BE2C (cell line): ENCODE measurements at regions not wholly inside any gene's neighbourhood (a gene's known extent, or its start where the extent isn't known, plus 50 kb on each side); places are given as distances from the start of the nearest gene placed in this dataset.

ENCODE experiments used
- DNase-seq: peaks from one replicate; pipeline ENCODE4 v3.0.0-alpha.2; 2020
- H3K27me3 ChIP-seq: fragments of 250-450 bp; sonication (Bioruptor Pico); 2 replicates; pipeline ENCODE4 v1.5.1; 2020; ENCODE audit warnings: mild to moderate bottlenecking
- H3K36me3 ChIP-seq: fragments of 250-450 bp; sonication (Bioruptor Pico); 2 replicates; pipeline ENCODE4 v1.5.1; 2020; ENCODE audit warnings: mild to moderate bottlenecking
- H3K4me1 ChIP-seq: fragments of 250-450 bp; sonication (Bioruptor Pico); 2 replicates; pipeline ENCODE4 v1.5.1; 2020
- H3K4me3 ChIP-seq: 2 replicates; pipeline ENCODE4 v1.5.1; 2011; ENCODE audit warnings: low read depth, low read length
- H3K9me3 ChIP-seq: fragments of 250-450 bp; sonication (Bioruptor Pico); 2 replicates; pipeline ENCODE4 v1.5.1; 2020
- TF ChIP-seq, protein P1 (sequence below): IDR thresholded peaks from 2 replicates; pipeline ENCODE4 v1.5.1; 2012; ENCODE audit warnings: mild to moderate bottlenecking, low read depth, low read length

DNA sequence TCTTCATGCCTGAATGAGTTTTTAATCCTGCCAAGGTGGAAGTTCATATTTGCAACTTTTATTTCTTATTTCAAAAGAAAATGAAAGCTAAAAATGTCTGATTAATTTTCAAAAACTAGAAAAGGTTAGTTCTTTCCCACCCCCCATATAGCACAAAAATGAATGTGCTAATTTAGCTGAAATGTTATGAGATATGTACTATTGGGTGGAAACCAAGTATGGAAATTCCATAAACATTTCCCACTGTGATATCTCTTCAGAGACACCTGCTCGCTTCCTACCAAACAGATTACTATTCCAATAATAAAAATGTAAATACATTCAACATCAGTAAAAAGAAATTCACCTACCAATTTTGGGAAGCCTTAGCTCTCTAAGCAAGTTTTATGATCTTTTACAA lies 678.6 kb upstream of the ID4 start:
- TF ChIP-seq, protein P1, sequence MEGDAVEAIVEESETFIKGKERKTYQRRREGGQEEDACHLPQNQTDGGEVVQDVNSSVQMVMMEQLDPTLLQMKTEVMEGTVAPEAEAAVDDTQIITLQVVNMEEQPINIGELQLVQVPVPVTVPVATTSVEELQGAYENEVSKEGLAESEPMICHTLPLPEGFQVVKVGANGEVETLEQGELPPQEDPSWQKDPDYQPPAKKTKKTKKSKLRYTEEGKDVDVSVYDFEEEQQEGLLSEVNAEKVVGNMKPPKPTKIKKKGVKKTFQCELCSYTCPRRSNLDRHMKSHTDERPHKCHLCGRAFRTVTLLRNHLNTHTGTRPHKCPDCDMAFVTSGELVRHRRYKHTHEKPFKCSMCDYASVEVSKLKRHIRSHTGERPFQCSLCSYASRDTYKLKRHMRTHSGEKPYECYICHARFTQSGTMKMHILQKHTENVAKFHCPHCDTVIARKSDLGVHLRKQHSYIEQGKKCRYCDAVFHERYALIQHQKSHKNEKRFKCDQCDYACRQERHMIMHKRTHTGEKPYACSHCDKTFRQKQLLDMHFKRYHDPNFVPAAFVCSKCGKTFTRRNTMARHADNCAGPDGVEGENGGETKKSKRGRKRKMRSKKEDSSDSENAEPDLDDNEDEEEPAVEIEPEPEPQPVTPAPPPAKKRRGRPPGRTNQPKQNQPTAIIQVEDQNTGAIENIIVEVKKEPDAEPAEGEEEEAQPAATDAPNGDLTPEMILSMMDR = no peak
- H3K27me3 ChIP-seq = no peaks in the 10 kb centered on the region
- H3K36me3 ChIP-seq = no peaks in the 10 kb centered on the region

DNA sequence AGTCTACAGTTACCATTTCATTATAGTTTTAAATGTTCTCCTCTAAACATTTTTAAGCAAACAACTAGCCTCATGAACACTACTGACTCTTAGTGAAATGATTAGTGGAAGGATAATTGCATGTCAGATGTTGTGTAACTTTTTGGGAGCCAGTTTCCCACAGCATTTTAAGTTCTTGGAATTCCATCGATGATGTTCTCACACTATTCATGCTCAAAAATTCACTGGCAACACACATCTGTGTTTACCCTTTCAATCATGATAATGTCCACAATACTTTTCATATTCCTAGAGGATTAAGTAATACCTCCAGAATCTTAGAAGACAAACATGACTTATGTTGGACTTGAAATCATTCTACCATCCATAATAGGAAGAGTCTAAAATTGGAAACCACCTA lies 678.1 kb upstream of the ID4 start:
- DNase-seq = no peak
- TF ChIP-seq, protein P1 = no peak
- no peaks in the 10 kb centered on the region for H3K4me1 ChIP-seq

More for the DNA sequence above, 678.6 kb upstream of the ID4 start:
- H3K4me1 ChIP-seq = no peaks in the 10 kb centered on the region
- no peak overlapping the region for H3K4me3 ChIP-seq
- DNase-seq = no peak
- H3K9me3 ChIP-seq = no peaks in the 10 kb centered on the region; the same call in 1 of the 2 replicates

DNA sequence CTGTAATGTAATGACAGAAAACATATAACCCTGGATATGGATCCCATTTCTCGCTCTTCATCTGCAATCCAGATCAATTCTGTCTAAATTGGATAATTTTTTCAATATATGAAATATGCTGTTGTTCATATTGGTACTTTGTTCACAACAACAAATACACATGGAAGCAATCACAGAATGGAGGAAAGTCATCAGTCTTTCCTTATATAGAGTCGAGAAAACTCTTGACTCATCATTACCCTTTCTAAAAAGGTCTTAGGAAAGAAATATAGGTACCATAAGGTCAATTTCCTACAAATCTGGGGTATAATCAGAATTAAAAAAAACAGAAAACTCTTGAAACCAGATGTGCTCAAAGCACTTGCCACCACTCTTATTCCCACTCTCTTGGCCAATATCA lies 677.6 kb upstream of the ID4 start:
- H3K36me3 ChIP-seq = no peaks in the 10 kb centered on the region
- no peak for DNase-seq
- TF ChIP-seq, protein P1 = no peak
- H3K4me3 ChIP-seq = no peak overlapping the region
- H3K27me3 ChIP-seq = no peaks in the 10 kb centered on the region
- no peaks in the 10 kb centered on the region for H3K4me1 ChIP-seq
- no peaks in the 10 kb centered on the region; the same call in 1 of the 2 replicates for H3K9me3 ChIP-seq

More for the DNA sequence above, 678.1 kb upstream of the ID4 start:
- Histone ChIP-seq H3K27me3 (no peaks in the 10 kb centered on the region), H3K36me3 (no peaks in the 10 kb centered on the region), H3K4me3 (no peak overlapping the region), H3K9me3 (no peaks in the 10 kb centered on the region; the same call in 1 of the 2 replicates)

DNA sequence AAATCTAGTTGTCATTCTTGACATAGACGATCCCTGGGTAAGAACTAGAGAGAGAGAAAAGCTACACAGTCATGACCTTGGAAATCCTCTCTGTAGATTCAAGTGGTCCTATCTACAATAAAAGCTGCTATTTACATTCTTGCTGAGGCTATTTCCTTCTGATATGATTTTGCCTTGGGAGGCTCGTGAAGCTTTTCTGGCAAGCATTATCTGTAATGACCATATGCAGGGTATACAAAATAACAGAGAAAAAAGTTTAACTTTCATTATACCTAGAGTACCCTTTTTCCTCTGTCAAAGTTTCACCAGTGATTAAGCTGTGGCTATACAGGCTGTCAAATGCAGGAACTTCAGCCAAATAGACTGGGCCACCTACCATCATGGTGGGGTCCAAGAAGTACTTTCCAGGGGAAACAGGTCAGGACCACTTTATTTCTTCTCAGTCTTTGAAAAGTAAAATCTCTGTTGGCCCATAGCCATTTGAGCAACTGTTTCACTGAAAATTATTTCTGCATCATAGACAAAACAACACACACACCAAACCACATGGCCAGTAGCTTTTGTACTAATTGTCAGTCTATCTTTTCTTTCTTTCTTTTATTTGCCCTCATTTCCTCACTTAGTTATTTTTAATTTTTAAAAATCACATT lies 677.0 kb upstream of the ID4 start:
- TF ChIP-seq, protein P1 = no peak
- no peaks in the 10 kb centered on the region for H3K36me3 ChIP-seq

DNA sequence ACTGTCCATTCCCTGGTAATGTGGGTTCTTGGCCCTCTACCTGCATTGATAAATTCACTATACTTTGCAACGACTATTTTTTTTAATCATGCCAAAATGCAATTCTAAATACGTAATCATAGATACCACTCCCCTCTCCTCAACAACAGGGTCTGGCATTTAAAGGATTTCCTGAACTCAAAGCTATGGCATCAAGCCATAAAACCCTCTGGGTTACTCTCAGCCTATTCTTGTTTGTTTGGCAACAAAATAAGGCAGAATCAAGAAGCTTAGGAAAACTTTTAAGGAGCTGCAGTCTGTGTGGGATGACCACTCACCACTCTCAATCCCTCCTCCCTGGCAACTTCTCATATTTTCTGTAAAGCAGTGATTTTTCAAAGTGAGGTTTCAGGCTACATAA lies 669.9 kb upstream of the ID4 start:
- no peaks in the 10 kb centered on the region; the same call in 1 of the 2 replicates for H3K9me3 ChIP-seq
- no peak overlapping the region for H3K4me3 ChIP-seq
- no peaks in the 10 kb centered on the region for H3K27me3 ChIP-seq
- DNase-seq = no peak
- no peaks in the 10 kb centered on the region for H3K36me3 ChIP-seq
- TF ChIP-seq, protein P1 = no peak
- H3K4me1 ChIP-seq = no peaks in the 10 kb centered on the region

More for the DNA sequence above, 677.0 kb upstream of the ID4 start:
- H3K4me1 ChIP-seq = no peaks in the 10 kb centered on the region
- no peaks in the 10 kb centered on the region; the same call in 1 of the 2 replicates for H3K9me3 ChIP-seq
- no peaks in the 10 kb centered on the region for H3K27me3 ChIP-seq
- H3K4me3 ChIP-seq = no peak overlapping the region
- DNase-seq = no peak

DNA sequence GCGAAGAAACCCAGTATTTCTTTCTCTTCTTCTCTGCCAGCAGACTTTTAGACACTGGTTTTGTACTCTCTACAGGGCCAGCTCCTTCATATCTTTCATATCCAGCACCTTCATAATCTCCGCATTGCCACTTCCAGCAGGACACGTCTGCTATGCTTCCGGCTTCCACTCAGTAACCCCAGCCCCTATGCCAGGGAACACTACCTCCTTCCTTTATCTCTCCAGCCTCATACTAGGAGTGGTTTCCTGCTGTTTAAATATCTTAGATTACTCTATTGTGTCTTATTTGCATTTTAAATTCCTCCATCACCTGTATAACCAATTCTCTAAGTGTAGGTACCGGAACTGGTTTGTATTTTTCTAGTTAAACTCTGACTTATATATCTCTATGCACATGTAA lies 667.8 kb upstream of the ID4 start:
- H3K4me1 ChIP-seq = no peaks in the 10 kb centered on the region
- H3K9me3 ChIP-seq = no peaks in the 10 kb centered on the region; the same call in 1 of the 2 replicates
- no peaks in the 10 kb centered on the region for H3K27me3 ChIP-seq
- H3K36me3 ChIP-seq = no peaks in the 10 kb centered on the region
- TF ChIP-seq, protein P1 = no peak
- DNase-seq = no peak
- no peak overlapping the region for H3K4me3 ChIP-seq
